ENCODE measurements at regions not wholly inside any gene's neighbourhood (a gene's known extent, or its start where the extent isn't known, plus 50 kb on each side); places are given as distances from the start of the nearest gene placed in this dataset.

DNA sequence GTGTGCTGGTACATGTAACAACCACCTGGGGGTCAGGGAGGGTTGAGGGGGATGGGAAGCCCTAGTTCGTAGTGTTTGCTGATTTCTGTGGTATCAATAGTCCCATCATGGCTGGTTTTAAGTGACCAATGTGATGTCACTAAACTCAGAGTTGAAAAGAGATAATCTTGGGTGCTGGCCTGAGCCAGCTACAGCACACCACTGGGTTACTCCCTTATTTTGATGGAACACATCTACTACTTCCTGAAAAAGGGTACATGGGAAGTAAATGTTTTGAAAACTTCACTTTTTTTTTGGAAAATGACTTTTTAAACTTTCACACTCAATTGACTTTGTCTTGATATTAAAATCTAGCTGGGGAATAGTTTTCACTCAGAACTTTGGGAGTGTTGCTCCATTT lies 87.0 kb upstream of the CXCR4 start:
- no peak for DNase-seq (ENCODE audit: low read depth)
- H3K4me3 ChIP-seq (ENCODE audit: low read depth, low read length) = no peak overlapping the region
- TF ChIP-seq, protein P1, sequence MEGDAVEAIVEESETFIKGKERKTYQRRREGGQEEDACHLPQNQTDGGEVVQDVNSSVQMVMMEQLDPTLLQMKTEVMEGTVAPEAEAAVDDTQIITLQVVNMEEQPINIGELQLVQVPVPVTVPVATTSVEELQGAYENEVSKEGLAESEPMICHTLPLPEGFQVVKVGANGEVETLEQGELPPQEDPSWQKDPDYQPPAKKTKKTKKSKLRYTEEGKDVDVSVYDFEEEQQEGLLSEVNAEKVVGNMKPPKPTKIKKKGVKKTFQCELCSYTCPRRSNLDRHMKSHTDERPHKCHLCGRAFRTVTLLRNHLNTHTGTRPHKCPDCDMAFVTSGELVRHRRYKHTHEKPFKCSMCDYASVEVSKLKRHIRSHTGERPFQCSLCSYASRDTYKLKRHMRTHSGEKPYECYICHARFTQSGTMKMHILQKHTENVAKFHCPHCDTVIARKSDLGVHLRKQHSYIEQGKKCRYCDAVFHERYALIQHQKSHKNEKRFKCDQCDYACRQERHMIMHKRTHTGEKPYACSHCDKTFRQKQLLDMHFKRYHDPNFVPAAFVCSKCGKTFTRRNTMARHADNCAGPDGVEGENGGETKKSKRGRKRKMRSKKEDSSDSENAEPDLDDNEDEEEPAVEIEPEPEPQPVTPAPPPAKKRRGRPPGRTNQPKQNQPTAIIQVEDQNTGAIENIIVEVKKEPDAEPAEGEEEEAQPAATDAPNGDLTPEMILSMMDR (conservative IDR thresholded peaks at IDR 0.05; ENCODE audit: low read depth, low read length) = no peak

DNA sequence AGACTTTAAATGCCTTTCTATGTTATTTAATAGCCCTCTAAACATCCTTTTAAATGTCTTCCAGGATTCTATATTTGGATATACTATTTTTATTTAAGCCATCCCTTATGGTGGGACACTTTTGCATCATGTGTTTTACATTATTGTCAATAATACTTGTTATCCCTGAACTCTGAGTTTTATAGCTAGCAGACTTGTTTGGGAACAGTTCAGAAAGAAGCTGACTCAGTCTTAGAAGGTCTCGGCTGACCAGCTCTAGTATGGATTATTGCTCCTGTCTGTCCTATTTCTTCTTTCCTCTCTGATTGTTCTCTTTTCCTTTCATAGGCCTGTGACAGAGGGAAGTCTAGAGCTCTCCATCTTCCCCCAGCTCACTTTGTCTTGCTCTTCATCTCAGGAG lies 77.3 kb upstream of the CXCR4 start:
- DNase-seq (ENCODE audit: low read depth) = no peak
- H3K4me3 ChIP-seq (ENCODE audit: low read depth, low read length) = no peak overlapping the region
- TF ChIP-seq, protein P1 (conservative IDR thresholded peaks at IDR 0.05; ENCODE audit: low read depth, low read length) = no peak

DNA sequence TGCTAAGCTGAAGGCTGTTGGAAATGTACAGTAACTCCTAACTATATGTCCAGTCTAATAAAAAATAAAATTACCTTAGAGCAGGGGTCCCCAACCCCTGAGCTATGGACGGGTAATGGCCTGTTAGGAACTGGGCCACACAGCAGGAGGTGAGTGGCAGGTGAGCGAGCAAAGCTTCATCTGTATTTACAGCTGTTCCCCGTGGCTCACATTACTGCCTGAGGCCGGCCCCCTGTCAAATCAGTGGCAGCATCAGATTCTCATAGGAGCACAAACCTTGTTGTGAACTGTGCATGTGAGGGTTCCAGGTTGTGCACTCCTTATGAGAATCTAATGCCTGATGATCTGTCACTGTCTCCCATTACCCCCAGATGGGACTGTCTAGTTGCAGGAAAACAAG lies 73.1 kb upstream of the CXCR4 start:
- DNase-seq (ENCODE audit: low read depth) = no peak
- no peak overlapping the region for H3K4me3 ChIP-seq (ENCODE audit: low read depth, low read length)
- TF ChIP-seq, protein P1 (conservative IDR thresholded peaks at IDR 0.05; ENCODE audit: low read depth, low read length) = no peak

DNA sequence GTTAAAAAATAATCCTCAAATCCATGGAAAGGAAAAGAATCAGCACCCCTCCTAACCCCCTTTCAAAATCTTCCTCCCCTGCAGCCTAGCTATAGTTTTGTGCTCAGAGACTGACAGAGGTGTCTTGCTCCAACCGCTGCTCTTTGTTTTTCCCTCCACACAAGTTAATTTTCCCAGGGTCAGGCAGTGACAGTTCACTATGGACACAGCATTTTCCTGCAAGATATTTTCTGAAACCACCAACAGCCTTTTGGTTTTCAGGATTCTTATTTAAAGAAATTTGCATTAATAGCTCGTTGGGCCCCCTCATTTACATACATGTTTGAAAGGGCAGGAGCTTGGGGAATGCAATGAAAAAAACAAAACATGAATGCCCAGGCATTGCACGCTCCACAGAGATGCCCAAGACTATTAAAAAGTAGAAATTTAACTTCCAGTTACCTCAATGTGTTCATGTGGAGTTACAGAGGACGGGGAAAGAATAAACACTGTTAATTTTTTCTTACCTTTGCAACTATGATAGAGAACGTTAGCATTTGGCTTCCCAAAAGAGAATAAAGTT lies 71.4 kb upstream of the CXCR4 start:
- no peak overlapping the region for H3K4me3 ChIP-seq (ENCODE audit: low read depth, low read length)
- TF ChIP-seq, protein P1 (conservative IDR thresholded peaks at IDR 0.05; ENCODE audit: low read depth, low read length) = no peak
- no peak for DNase-seq (ENCODE audit: low read depth)

DNA sequence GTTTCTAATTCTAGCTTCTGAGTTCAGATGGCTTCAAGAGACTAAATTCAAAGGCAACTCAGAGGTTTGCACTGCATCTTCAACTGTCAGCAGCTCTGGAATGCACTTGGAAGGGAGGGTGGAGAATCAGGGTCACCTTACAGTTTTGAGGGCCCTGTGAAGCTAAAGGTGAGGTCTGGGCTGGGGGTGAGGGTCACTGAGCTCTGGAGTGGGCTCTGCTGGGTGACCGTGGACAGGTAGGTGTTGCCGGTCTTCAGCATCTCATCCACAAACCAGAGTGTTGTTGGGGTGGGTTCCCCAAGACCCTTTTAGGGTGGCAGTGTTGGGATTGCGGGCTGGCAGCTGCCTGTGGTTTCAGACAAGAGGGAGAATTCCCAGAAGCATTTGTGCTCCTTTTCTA lies 70.1 kb upstream of the CXCR4 start:
- H3K4me3 ChIP-seq (ENCODE audit: low read depth, low read length) = no peak overlapping the region
- no peak for DNase-seq (ENCODE audit: low read depth)
- TF ChIP-seq, protein P1 (conservative IDR thresholded peaks at IDR 0.05; ENCODE audit: low read depth, low read length) = no peak

DNA sequence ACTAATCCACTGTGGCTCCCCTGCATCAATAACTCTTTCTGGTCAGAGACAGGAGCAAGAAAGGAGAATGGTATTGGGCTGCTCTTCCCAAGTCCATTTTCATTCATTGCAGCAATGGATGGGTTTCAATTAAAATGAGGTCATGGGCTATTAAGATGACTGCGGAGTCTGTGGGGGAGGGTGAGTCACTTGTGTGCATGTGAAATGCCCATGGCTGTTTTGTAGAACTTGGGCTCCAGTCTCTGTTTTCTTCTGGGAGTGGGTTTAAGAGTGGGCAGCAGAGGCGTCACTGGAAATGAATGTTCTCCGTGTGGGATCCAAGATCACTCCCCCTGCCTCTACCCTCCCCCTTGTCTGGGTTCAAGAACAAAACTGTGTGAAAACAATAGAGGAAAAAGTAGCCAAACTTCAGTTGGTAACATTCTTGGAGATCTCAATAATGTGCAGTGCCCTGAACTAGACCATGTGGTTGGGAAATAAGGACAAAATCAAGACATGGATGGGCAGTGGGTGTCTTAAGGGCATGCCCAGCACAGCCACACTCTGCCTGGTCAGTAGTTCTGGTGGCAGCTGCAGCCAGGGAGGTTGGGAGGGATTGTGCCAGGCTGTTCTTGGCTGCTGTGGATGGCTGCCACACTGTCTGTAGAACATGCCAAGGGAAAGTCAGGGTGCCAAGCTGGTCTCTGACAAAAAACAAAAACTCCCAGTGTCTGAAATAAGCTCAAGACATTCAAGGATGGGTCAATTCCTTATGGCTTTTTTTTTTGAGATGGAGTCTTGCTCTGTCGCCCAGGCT lies 68.2 kb upstream of the CXCR4 start:
- TF ChIP-seq, protein P1 (conservative IDR thresholded peaks at IDR 0.05; ENCODE audit: low read depth, low read length) = no peak
- H3K4me3 ChIP-seq (ENCODE audit: low read depth, low read length) = no peak overlapping the region
- DNase-seq (ENCODE audit: low read depth) = no peak

DNA sequence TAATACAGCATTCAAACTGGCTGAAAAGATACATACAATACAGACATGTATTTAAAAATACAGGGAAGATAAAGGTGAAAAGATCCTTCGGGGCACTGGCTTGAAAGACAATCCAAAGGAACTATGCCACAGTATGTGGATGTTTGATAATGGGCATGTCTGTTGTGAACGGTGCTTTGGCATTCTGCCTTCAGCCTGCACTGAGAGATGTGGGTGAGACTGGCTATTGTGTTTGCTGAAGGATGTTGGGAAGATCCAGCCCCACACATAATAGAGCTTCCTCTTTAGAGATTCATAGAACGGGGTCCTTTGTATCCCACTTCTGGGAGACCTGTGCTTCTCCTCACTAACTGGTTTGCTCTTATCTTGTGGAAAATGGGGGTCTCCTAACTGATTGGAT lies 65.1 kb upstream of the CXCR4 start:
- H3K4me3 ChIP-seq (ENCODE audit: low read depth, low read length) = no peak overlapping the region
- TF ChIP-seq, protein P1 (conservative IDR thresholded peaks at IDR 0.05; ENCODE audit: low read depth, low read length) = no peak
- DNase-seq (ENCODE audit: low read depth) = no peak
